ENCODE measurements at regions not wholly inside any gene's neighbourhood (a gene's known extent, or its start where the extent isn't known, plus 50 kb on each side); places are given as distances from the start of the nearest gene placed in this dataset.

- H3K4me1 ChIP-seq (ENCODE audit: control insufficient read depth, insufficient read depth, low read length): no peaks in the 10 kb centered on the region
- TF ChIP-seq KLF1 (tag by site-specific recombination; IDR thresholded peaks at IDR 0.05): no peak
- TF ChIP-seq, protein P1, sequence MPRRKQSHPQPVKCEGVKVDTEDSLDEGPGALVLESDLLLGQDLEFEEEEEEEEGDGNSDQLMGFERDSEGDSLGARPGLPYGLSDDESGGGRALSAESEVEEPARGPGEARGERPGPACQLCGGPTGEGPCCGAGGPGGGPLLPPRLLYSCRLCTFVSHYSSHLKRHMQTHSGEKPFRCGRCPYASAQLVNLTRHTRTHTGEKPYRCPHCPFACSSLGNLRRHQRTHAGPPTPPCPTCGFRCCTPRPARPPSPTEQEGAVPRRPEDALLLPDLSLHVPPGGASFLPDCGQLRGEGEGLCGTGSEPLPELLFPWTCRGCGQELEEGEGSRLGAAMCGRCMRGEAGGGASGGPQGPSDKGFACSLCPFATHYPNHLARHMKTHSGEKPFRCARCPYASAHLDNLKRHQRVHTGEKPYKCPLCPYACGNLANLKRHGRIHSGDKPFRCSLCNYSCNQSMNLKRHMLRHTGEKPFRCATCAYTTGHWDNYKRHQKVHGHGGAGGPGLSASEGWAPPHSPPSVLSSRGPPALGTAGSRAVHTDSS (tag by site-specific recombination; IDR thresholded peaks at IDR 0.05): peak; percentile 92
- H3K27ac ChIP-seq (ENCODE audit: extremely low read depth, low read depth, low read length): no peak overlapping the region
- no peak overlapping the region for H3K4me3 ChIP-seq (ENCODE audit: low read depth, low read length)
- no peaks in the 10 kb centered on the region for H3K36me3 ChIP-seq (ENCODE audit: control insufficient read depth in 2 of 2, insufficient read depth in 1 of 2, low read length in 2 of 2)
- POLR2A ChIA-PET: no interaction called here
- CTCF ChIA-PET: interaction anchor here (0.6 kb wide), 1 partner anchor 96 kb away, joined by 3 read pairs; no protein-coding TSS in a partner anchor
- no peaks in the 10 kb centered on the region for H3K9me3 ChIP-seq (ENCODE audit: control insufficient read depth, insufficient read depth, low read depth, low read length)
Measured at GRCh38 chr12:107271523-107271922, 178.2 kb upstream of the CRY1 start.

DNA sequence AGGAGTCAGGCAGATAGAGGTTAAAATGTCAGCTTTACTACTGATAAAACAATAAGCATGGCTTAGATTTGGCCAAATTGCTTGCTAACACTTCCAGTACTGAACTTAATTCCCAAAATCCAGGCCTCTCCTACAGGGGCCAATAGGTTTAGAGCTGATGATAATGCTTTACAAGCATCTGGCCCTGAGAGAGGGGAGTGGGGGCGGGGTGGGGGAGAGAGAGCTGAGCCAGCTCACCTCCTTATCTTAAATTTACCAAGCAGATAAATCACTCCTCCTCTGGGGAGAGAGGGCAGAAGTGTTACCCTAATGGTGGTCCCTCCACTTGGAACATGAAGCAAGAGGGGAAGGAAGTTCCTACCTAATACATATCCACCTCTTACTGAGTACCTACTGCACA lies 182.2 kb upstream of the CRY1 start:
- Histone ChIP-seq H3K4me3 (ENCODE audit: low read depth, low read length) (no peak overlapping the region), H3K27ac (ENCODE audit: extremely low read depth, low read depth, low read length) (no peak overlapping the region), H3K4me1 (ENCODE audit: control insufficient read depth, insufficient read depth, low read length) (no peaks in the 10 kb centered on the region), H3K9me3 (ENCODE audit: control insufficient read depth, insufficient read depth, low read depth, low read length) (no peaks in the 10 kb centered on the region), H3K36me3 (ENCODE audit: control insufficient read depth in 2 of 2, insufficient read depth in 1 of 2, low read length in 2 of 2) (no peaks in the 10 kb centered on the region)
- CTCF ChIA-PET: no interaction called here
- POLR2A ChIA-PET: no interaction called here
- TF ChIP-seq, protein P2, sequence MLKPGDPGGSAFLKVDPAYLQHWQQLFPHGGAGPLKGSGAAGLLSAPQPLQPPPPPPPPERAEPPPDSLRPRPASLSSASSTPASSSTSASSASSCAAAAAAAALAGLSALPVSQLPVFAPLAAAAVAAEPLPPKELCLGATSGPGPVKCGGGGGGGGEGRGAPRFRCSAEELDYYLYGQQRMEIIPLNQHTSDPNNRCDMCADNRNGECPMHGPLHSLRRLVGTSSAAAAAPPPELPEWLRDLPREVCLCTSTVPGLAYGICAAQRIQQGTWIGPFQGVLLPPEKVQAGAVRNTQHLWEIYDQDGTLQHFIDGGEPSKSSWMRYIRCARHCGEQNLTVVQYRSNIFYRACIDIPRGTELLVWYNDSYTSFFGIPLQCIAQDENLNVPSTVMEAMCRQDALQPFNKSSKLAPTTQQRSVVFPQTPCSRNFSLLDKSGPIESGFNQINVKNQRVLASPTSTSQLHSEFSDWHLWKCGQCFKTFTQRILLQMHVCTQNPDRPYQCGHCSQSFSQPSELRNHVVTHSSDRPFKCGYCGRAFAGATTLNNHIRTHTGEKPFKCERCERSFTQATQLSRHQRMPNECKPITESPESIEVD (tag by site-specific recombination; IDR thresholded peaks at IDR 0.05): no peak
- TF ChIP-seq ZNF2 (tag by site-specific recombination; IDR thresholded peaks at IDR 0.05) (no peak), ZNF140 (tag by site-specific recombination; IDR thresholded peaks at IDR 0.05) (no peak), EGR2 (tag by site-specific recombination; IDR thresholded peaks at IDR 0.05; ENCODE audit: low read depth) (no peak), ZNF560 (tag by site-specific recombination; IDR thresholded peaks at IDR 0.05; ENCODE audit: borderline replicate concordance) (no peak)
- TF ChIP-seq, protein P3, sequence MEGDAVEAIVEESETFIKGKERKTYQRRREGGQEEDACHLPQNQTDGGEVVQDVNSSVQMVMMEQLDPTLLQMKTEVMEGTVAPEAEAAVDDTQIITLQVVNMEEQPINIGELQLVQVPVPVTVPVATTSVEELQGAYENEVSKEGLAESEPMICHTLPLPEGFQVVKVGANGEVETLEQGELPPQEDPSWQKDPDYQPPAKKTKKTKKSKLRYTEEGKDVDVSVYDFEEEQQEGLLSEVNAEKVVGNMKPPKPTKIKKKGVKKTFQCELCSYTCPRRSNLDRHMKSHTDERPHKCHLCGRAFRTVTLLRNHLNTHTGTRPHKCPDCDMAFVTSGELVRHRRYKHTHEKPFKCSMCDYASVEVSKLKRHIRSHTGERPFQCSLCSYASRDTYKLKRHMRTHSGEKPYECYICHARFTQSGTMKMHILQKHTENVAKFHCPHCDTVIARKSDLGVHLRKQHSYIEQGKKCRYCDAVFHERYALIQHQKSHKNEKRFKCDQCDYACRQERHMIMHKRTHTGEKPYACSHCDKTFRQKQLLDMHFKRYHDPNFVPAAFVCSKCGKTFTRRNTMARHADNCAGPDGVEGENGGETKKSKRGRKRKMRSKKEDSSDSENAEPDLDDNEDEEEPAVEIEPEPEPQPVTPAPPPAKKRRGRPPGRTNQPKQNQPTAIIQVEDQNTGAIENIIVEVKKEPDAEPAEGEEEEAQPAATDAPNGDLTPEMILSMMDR (tag by site-specific recombination; IDR thresholded peaks at IDR 0.05): no peak

- CTCF ChIA-PET: no interaction called here
- Histone ChIP-seq H3K9me3 (ENCODE audit: control insufficient read depth, insufficient read depth, low read depth, low read length) (no peaks in the 10 kb centered on the region), H3K27ac (ENCODE audit: extremely low read depth, low read depth, low read length) (no peak overlapping the region), H3K36me3 (ENCODE audit: control insufficient read depth in 2 of 2, insufficient read depth in 1 of 2, low read length in 2 of 2) (no peaks in the 10 kb centered on the region), H3K4me3 (ENCODE audit: low read depth, low read length) (no peak overlapping the region), H3K4me1 (ENCODE audit: control insufficient read depth, insufficient read depth, low read length) (no peaks in the 10 kb centered on the region)
- POLR2A ChIA-PET: no interaction called here
- TF ChIP-seq, protein P4, sequence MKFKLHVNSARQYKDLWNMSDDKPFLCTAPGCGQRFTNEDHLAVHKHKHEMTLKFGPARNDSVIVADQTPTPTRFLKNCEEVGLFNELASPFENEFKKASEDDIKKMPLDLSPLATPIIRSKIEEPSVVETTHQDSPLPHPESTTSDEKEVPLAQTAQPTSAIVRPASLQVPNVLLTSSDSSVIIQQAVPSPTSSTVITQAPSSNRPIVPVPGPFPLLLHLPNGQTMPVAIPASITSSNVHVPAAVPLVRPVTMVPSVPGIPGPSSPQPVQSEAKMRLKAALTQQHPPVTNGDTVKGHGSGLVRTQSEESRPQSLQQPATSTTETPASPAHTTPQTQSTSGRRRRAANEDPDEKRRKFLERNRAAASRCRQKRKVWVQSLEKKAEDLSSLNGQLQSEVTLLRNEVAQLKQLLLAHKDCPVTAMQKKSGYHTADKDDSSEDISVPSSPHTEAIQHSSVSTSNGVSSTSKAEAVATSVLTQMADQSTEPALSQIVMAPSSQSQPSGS (tag by site-specific recombination; IDR thresholded peaks at IDR 0.05; ENCODE audit: low read depth): no peak
- TF ChIP-seq HOXD13 (CRISPR knock-in tag; IDR thresholded peaks at IDR 0.05; ENCODE audit: borderline replicate concordance) (no peak), SP7 (tag by site-specific recombination; IDR thresholded peaks at IDR 0.05) (no peak)
Measured at GRCh38 chr12:107277855-107278254, 184.5 kb upstream of the CRY1 start.

GRCh38 chr12:107282628-107283027 lies 189.3 kb upstream of the CRY1 start:
- ChIA-PET CTCF (no interaction called here), POLR2A (no interaction called here)
- H3K27ac ChIP-seq (ENCODE audit: extremely low read depth, low read depth, low read length): no peak overlapping the region
- no peak overlapping the region for H3K4me3 ChIP-seq (ENCODE audit: low read depth, low read length)
- no peaks in the 10 kb centered on the region for H3K4me1 ChIP-seq (ENCODE audit: control insufficient read depth, insufficient read depth, low read length)
- H3K9me3 ChIP-seq (ENCODE audit: control insufficient read depth, insufficient read depth, low read depth, low read length): no peaks in the 10 kb centered on the region
- no peaks in the 10 kb centered on the region for H3K36me3 ChIP-seq (ENCODE audit: control insufficient read depth in 2 of 2, insufficient read depth in 1 of 2, low read length in 2 of 2)
- TF ChIP-seq ZNF248 (tag by site-specific recombination; IDR thresholded peaks at IDR 0.05): no peak
- TF ChIP-seq BCL11A (tag by site-specific recombination; IDR thresholded peaks at IDR 0.05; ENCODE audit: low read depth): no peak
- TF ChIP-seq ZXDB (tag by site-specific recombination; IDR thresholded peaks at IDR 0.05): no peak
- no peak for TF ChIP-seq ZNF366 (tag by site-specific recombination; conservative IDR thresholded peaks at IDR 0.05)
- TF ChIP-seq, protein P5, sequence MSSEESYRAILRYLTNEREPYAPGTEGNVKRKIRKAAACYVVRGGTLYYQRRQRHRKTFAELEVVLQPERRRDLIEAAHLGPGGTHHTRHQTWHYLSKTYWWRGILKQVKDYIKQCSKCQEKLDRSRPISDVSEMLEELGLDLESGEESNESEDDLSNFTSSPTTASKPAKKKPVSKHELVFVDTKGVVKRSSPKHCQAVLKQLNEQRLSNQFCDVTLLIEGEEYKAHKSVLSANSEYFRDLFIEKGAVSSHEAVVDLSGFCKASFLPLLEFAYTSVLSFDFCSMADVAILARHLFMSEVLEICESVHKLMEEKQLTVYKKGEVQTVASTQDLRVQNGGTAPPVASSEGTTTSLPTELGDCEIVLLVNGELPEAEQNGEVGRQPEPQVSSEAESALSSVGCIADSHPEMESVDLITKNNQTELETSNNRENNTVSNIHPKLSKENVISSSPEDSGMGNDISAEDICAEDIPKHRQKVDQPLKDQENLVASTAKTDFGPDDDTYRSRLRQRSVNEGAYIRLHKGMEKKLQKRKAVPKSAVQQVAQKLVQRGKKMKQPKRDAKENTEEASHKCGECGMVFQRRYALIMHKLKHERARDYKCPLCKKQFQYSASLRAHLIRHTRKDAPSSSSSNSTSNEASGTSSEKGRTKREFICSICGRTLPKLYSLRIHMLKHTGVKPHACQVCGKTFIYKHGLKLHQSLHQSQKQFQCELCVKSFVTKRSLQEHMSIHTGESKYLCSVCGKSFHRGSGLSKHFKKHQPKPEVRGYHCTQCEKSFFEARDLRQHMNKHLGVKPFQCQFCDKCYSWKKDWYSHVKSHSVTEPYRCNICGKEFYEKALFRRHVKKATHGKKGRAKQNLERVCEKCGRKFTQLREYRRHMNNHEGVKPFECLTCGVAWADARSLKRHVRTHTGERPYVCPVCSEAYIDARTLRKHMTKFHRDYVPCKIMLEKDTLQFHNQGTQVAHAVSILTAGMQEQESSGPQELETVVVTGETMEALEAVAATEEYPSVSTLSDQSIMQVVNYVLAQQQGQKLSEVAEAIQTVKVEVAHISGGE (tag by site-specific recombination; conservative IDR thresholded peaks at IDR 0.05; ENCODE audit: low read depth): no peak
- no peak for TF ChIP-seq ZNF704 (tag by site-specific recombination; IDR thresholded peaks at IDR 0.05)
- TF ChIP-seq ZNF473 (tag by site-specific recombination; IDR thresholded peaks at IDR 0.05): no peak
